Stimulated activated effector memory CD8-positive, alpha-beta T cell treated with anti-CD3 and anti-CD28 coated beads, Interleukin-12 subunit alpha, Interleukin-12 subunit beta, amount 100 ng/mL, for 72 hours (primary cell): ENCODE measurements at regions not wholly inside any gene's neighbourhood (a gene's known extent, or its start where the extent isn't known, plus 50 kb on each side); places are given as distances from the start of the nearest gene placed in this dataset.

Experiments used
- ATAC-seq: fragments of 150-1000 bp; cut with Tn5 transposase; 2 replicates; pipeline ENCODE4 v1.10.0; 2021
- DNase-seq, 2 donors: peaks; one replicate each; pipeline ENCODE4 v3.0.0; 2021 to 2022; ENCODE audit warnings: low spot score in 2 of 2
- H3K27ac Mint-ChIP-seq: one replicate; pipeline ENCODE4 v1.8.0; 2022; ENCODE audit warnings: mild to moderate bottlenecking, mixed read lengths
- H3K36me3 Mint-ChIP-seq: one replicate; pipeline ENCODE4 v1.8.0; 2022; ENCODE audit warnings: mild to moderate bottlenecking, mixed read lengths
- H3K4me1 Mint-ChIP-seq: one replicate; pipeline ENCODE4 v1.8.0; 2022; ENCODE audit warnings: mixed read lengths
- H3K4me3 Mint-ChIP-seq: one replicate; pipeline ENCODE4 v1.8.0; 2022; ENCODE audit warnings: mild to moderate bottlenecking, mixed read lengths
- H3K9me3 Mint-ChIP-seq: one replicate; pipeline ENCODE4 v1.8.0; 2022; ENCODE audit warnings: mixed read lengths

- Mint-ChIP-seq H3K36me3 (no peaks in the 10 kb centered on the region), H3K9me3 (peaks cover 20% of the 10 kb centered on the region), H3K4me3 (no peak overlapping the region), H3K4me1 (no peaks in the 10 kb centered on the region), H3K27ac (no peak overlapping the region)
- ATAC-seq (no peak), DNase-seq (no peak)
Observed at GRCh38 chr22:44378380-44378779, 65.6 kb upstream of the SHISAL1 start.

- peaks cover 20% of the 10 kb centered on the region for H3K9me3 Mint-ChIP-seq
- H3K4me3 Mint-ChIP-seq, result no peak overlapping the region
- DNase-seq (no peak), ATAC-seq (no peak)
- H3K4me1 Mint-ChIP-seq, result no peaks in the 10 kb centered on the region
- no peak overlapping the region for H3K27ac Mint-ChIP-seq
- H3K36me3 Mint-ChIP-seq, result no peaks in the 10 kb centered on the region
Observed at GRCh38 chr22:44375451-44375850, 62.7 kb upstream of the SHISAL1 start.

- Mint-ChIP-seq H3K9me3 (peaks cover 16% of the 10 kb centered on the region), H3K27ac (no peak overlapping the region), H3K4me1 (no peaks in the 10 kb centered on the region), H3K36me3 (no peaks in the 10 kb centered on the region), H3K4me3 (no peak overlapping the region)
- ATAC-seq (no peak), DNase-seq (no peak)
Observed at GRCh38 chr22:44373234-44373633, 60.5 kb upstream of the SHISAL1 start.

GRCh38 chr22:44372611-44373010 is 59.9 kb upstream of the SHISAL1 start:
- ATAC-seq, result no peak
- no peak overlapping the region for H3K4me3 Mint-ChIP-seq
- H3K36me3 Mint-ChIP-seq, result no peaks in the 10 kb centered on the region
- H3K4me1 Mint-ChIP-seq, result no peaks in the 10 kb centered on the region
- H3K27ac Mint-ChIP-seq, result no peak overlapping the region
- peaks cover 16% of the 10 kb centered on the region for H3K9me3 Mint-ChIP-seq
- DNase-seq, result no peak

- Mint-ChIP-seq H3K4me1 (peaks cover 2% of the 10 kb centered on the region), H3K4me3 (no peak overlapping the region), H3K36me3 (no peaks in the 10 kb centered on the region), H3K9me3 (peaks cover 16% of the 10 kb centered on the region), H3K27ac (no peak overlapping the region)
- no peak for DNase-seq
- ATAC-seq, result peak; percentile 19
Observed at GRCh38 chr22:44371741-44372525, 59.2 kb upstream of the SHISAL1 start.

GRCh38 chr22:44369916-44370801 is 57.4 kb upstream of the SHISAL1 start:
- Mint-ChIP-seq H3K9me3 (peaks cover 7% of the 10 kb centered on the region), H3K36me3 (no peaks in the 10 kb centered on the region), H3K4me1 (peaks cover 6% of the 10 kb centered on the region), H3K4me3 (no peak overlapping the region), H3K27ac (no peak overlapping the region)
- ATAC-seq (no peak), DNase-seq (no peak)

- Mint-ChIP-seq H3K4me1 (peaks cover 6% of the 10 kb centered on the region), H3K27ac (no peak overlapping the region), H3K9me3 (peaks cover 1% of the 10 kb centered on the region), H3K4me3 (no peak overlapping the region), H3K36me3 (no peaks in the 10 kb centered on the region)
- DNase-seq, result no peak
- no peak for ATAC-seq
Observed at GRCh38 chr22:44369293-44369661, 56.5 kb upstream of the SHISAL1 start.

GRCh38 chr22:44368611-44369292 is 56.0 kb upstream of the SHISAL1 start:
- Mint-ChIP-seq H3K4me3 (no peak overlapping the region), H3K27ac (no peak overlapping the region), H3K9me3 (no peaks in the 10 kb centered on the region), H3K36me3 (no peaks in the 10 kb centered on the region), H3K4me1 (peaks cover 6% of the 10 kb centered on the region)
- no peak for DNase-seq
- no peak for ATAC-seq

- Mint-ChIP-seq H3K4me3 (no peak overlapping the region), H3K9me3 (no peaks in the 10 kb centered on the region), H3K4me1 (peaks cover 6% of the 10 kb centered on the region), H3K36me3 (no peaks in the 10 kb centered on the region), H3K27ac (no peak overlapping the region)
- no peak for ATAC-seq
- DNase-seq, result no peak
Observed at GRCh38 chr22:44366372-44367300, 53.9 kb upstream of the SHISAL1 start.

- H3K4me1 Mint-ChIP-seq, result peaks cover 6% of the 10 kb centered on the region
- DNase-seq, result no peak
- no peaks in the 10 kb centered on the region for H3K36me3 Mint-ChIP-seq
- no peaks in the 10 kb centered on the region for H3K9me3 Mint-ChIP-seq
- no peak for ATAC-seq
- no peak overlapping the region for H3K27ac Mint-ChIP-seq
- H3K4me3 Mint-ChIP-seq, result no peak overlapping the region
Observed at GRCh38 chr22:44365832-44366231, 53.1 kb upstream of the SHISAL1 start.

GRCh38 chr22:44365191-44365590 is 52.4 kb upstream of the SHISAL1 start:
- no peaks in the 10 kb centered on the region for H3K9me3 Mint-ChIP-seq
- ATAC-seq (no peak), DNase-seq (no peak)
- H3K4me1 Mint-ChIP-seq, result peaks cover 6% of the 10 kb centered on the region
- no peak overlapping the region for H3K4me3 Mint-ChIP-seq
- no peaks in the 10 kb centered on the region for H3K36me3 Mint-ChIP-seq
- no peak overlapping the region for H3K27ac Mint-ChIP-seq

GRCh38 chr22:44364751-44365130 is 52.0 kb upstream of the SHISAL1 start:
- H3K36me3 Mint-ChIP-seq, result no peaks in the 10 kb centered on the region
- H3K27ac Mint-ChIP-seq, result no peak overlapping the region
- no peaks in the 10 kb centered on the region for H3K9me3 Mint-ChIP-seq
- DNase-seq, result no peak
- H3K4me1 Mint-ChIP-seq, result peaks cover 6% of the 10 kb centered on the region
- no peak overlapping the region for H3K4me3 Mint-ChIP-seq
- ATAC-seq, result no peak

GRCh38 chr22:44363980-44364750 is 51.4 kb upstream of the SHISAL1 start:
- H3K9me3 Mint-ChIP-seq, result no peaks in the 10 kb centered on the region
- DNase-seq (no peak), ATAC-seq (no peak)
- H3K27ac Mint-ChIP-seq, result no peak overlapping the region
- no peak overlapping the region for H3K4me3 Mint-ChIP-seq
- peaks cover 6% of the 10 kb centered on the region for H3K4me1 Mint-ChIP-seq
- H3K36me3 Mint-ChIP-seq, result no peaks in the 10 kb centered on the region
